WTC11 (cell line): ENCODE measurements at regions not wholly inside any gene's neighbourhood (a gene's known extent, or its start where the extent isn't known, plus 50 kb on each side); places are given as distances from the start of the nearest gene placed in this dataset.

Experiments used
- ATAC-seq: fragments of 200-7000 bp; cut with Tn5 transposase; 2 replicates; pipeline ENCODE4 v1.10.0; 2021; ENCODE audit warnings: mild to moderate bottlenecking, moderate library complexity
- CTCF ChIA-PET: fragments of 300-600 bp; sonication (Branson Sonifier 250); formaldehyde crosslinking; loops from one replicate; lab custom pipeline; 2021; ENCODE audit warnings: antibody characterized with exemption; lab: Charles Lee
- POLR2A ChIA-PET: fragments of 350-600 bp; sonication (Branson Sonifier 250); formaldehyde crosslinking; loops from one replicate; lab custom pipeline; 2021; ENCODE audit warnings: antibody characterized with exemption; lab: Charles Lee
- DNase-seq: peaks from one replicate; pipeline ENCODE4 v3.0.0; 2021; ENCODE audit warnings: low spot score
- H3K27ac Mint-ChIP-seq: 2 replicates; pipeline ENCODE4 v1.8.0; 2021; ENCODE audit warnings: mixed read lengths
- H3K27me3 Mint-ChIP-seq: 2 replicates; pipeline ENCODE4 v1.8.0; 2021; ENCODE audit warnings: low read depth, mild to moderate bottlenecking, moderate library complexity, mixed read lengths
- H3K36me3 Mint-ChIP-seq: 2 replicates; pipeline ENCODE4 v1.8.0; 2021; ENCODE audit warnings: mixed read lengths
- H3K4me1 Mint-ChIP-seq: 2 replicates; pipeline ENCODE4 v1.8.0; 2022; ENCODE audit warnings: mixed read lengths
- H3K4me3 Mint-ChIP-seq: 2 replicates; pipeline ENCODE4 v1.8.0; 2021; ENCODE audit warnings: mild to moderate bottlenecking, moderate library complexity, mixed read lengths
- H3K9me3 Mint-ChIP-seq: 2 replicates; pipeline ENCODE4 v1.8.0; 2021; ENCODE audit warnings: mixed read lengths
- ATF1 ChIP-seq: sonication (generic); formaldehyde crosslinking; IDR thresholded peaks from 2 replicates; pipeline ENCODE4 v1.8.1; 2023; ENCODE audit warnings: mild to moderate bottlenecking, moderate library complexity, missing genetic modification reagents
- CREM ChIP-seq: sonication (generic); formaldehyde crosslinking; IDR thresholded peaks from 2 replicates; pipeline ENCODE4 v1.8.1; 2022; ENCODE audit warnings: mild to moderate bottlenecking, missing genetic modification reagents, moderate library complexity
- E2F1 ChIP-seq: sonication (generic); formaldehyde crosslinking; IDR thresholded peaks from 2 replicates; pipeline ENCODE4 v1.8.0; 2022; ENCODE audit warnings: mild to moderate bottlenecking, missing genetic modification reagents
- ESRRA ChIP-seq: sonication (generic); formaldehyde crosslinking; IDR thresholded peaks from 2 replicates; pipeline ENCODE4 v1.8.1; 2022; ENCODE audit warnings: mild to moderate bottlenecking, missing genetic modification reagents, borderline replicate concordance
- FOXP1 ChIP-seq: sonication (generic); formaldehyde crosslinking; IDR thresholded peaks from 2 replicates; pipeline ENCODE4 v1.8.0; 2022; ENCODE audit warnings: missing genetic modification reagents, mild to moderate bottlenecking, moderate library complexity, borderline replicate concordance
- GABPB1 ChIP-seq: sonication (generic); formaldehyde crosslinking; IDR thresholded peaks from 2 replicates; pipeline ENCODE4 v1.8.1; 2023; ENCODE audit warnings: mild to moderate bottlenecking, missing genetic modification reagents
- MLX ChIP-seq: sonication (generic); formaldehyde crosslinking; IDR thresholded peaks from 2 replicates; pipeline ENCODE4 v1.8.1; 2023; ENCODE audit warnings: mild to moderate bottlenecking, missing genetic modification reagents, moderate library complexity
- MXD4 ChIP-seq: fragments of 250-450 bp; sonication (Bioruptor Pico); IDR thresholded peaks from 2 replicates; pipeline ENCODE4 v1.8.0; 2021; ENCODE audit warnings: mild to moderate bottlenecking, moderate library complexity, borderline replicate concordance
- MYBL2 ChIP-seq: sonication (generic); formaldehyde crosslinking; IDR thresholded peaks from 2 replicates; pipeline ENCODE4 v1.8.1; 2023; ENCODE audit warnings: mild to moderate bottlenecking, moderate library complexity, missing genetic modification reagents
- NR1H2 ChIP-seq: sonication (generic); formaldehyde crosslinking; IDR thresholded peaks from 2 replicates; pipeline ENCODE4 v1.9.0; 2021; ENCODE audit warnings: mild to moderate bottlenecking, moderate library complexity, missing genetic modification reagents
- OVOL2 ChIP-seq: fragments of 250-450 bp; sonication (Bioruptor Pico); IDR thresholded peaks from 2 replicates; pipeline ENCODE4 v1.9.0; 2021; ENCODE audit warnings: mild to moderate bottlenecking, borderline replicate concordance
- RORB ChIP-seq: fragments of 250-450 bp; sonication (Bioruptor Pico); IDR thresholded peaks from 2 replicates; pipeline ENCODE4 v1.9.0; 2021; ENCODE audit warnings: mild to moderate bottlenecking
- SP1 ChIP-seq: sonication (generic); formaldehyde crosslinking; conservative IDR thresholded peaks from 2 replicates; pipeline ENCODE4 v1.8.1; 2022; ENCODE audit warnings: missing genetic modification reagents
- TCF7 ChIP-seq: sonication (generic); formaldehyde crosslinking; IDR thresholded peaks from 2 replicates; pipeline ENCODE4 v1.8.0; 2022; ENCODE audit warnings: mild to moderate bottlenecking, low read depth, missing genetic modification reagents, moderate library complexity
- USF2 ChIP-seq: sonication (generic); formaldehyde crosslinking; IDR thresholded peaks from 2 replicates; pipeline ENCODE4 v1.8.1; 2023; ENCODE audit warnings: mild to moderate bottlenecking, missing genetic modification reagents, moderate library complexity
- ZBTB21 ChIP-seq: sonication (generic); formaldehyde crosslinking; IDR thresholded peaks from 2 replicates; pipeline ENCODE4 v1.8.1; 2023; ENCODE audit warnings: mild to moderate bottlenecking, missing genetic modification reagents, borderline replicate concordance
- ZMAT4 ChIP-seq: fragments of 250-450 bp; sonication (Bioruptor Pico); IDR thresholded peaks from 2 replicates; pipeline ENCODE4 v1.9.0; 2021; ENCODE audit warnings: mild to moderate bottlenecking
- ZNF138 ChIP-seq: sonication (generic); formaldehyde crosslinking; conservative IDR thresholded peaks from 2 replicates; pipeline ENCODE4 v1.8.1; 2022; ENCODE audit warnings: mild to moderate bottlenecking, moderate library complexity, missing genetic modification reagents
- ZNF232 ChIP-seq: sonication (generic); formaldehyde crosslinking; IDR thresholded peaks from 2 replicates; pipeline ENCODE4 v1.8.0; 2022; ENCODE audit warnings: mild to moderate bottlenecking, missing genetic modification reagents
- ZNF416 ChIP-seq: fragments of 250-450 bp; sonication (Bioruptor Pico); IDR thresholded peaks from 2 replicates; pipeline ENCODE4 v1.9.0; 2021; ENCODE audit warnings: mild to moderate bottlenecking, inconsistent platforms
- TF ChIP-seq, protein P1 (sequence below): sonication (generic); formaldehyde crosslinking; IDR thresholded peaks from 2 replicates; pipeline ENCODE4 v1.8.0; 2023; ENCODE audit warnings: mild to moderate bottlenecking, missing genetic modification reagents

- no peak for TF ChIP-seq TCF7 (CRISPR knock-in tag)
- no peak for TF ChIP-seq ZNF416
- TF ChIP-seq E2F1 (CRISPR knock-in tag): no peak
- TF ChIP-seq SP1 (CRISPR knock-in tag): no peak
- TF ChIP-seq, protein P1, sequence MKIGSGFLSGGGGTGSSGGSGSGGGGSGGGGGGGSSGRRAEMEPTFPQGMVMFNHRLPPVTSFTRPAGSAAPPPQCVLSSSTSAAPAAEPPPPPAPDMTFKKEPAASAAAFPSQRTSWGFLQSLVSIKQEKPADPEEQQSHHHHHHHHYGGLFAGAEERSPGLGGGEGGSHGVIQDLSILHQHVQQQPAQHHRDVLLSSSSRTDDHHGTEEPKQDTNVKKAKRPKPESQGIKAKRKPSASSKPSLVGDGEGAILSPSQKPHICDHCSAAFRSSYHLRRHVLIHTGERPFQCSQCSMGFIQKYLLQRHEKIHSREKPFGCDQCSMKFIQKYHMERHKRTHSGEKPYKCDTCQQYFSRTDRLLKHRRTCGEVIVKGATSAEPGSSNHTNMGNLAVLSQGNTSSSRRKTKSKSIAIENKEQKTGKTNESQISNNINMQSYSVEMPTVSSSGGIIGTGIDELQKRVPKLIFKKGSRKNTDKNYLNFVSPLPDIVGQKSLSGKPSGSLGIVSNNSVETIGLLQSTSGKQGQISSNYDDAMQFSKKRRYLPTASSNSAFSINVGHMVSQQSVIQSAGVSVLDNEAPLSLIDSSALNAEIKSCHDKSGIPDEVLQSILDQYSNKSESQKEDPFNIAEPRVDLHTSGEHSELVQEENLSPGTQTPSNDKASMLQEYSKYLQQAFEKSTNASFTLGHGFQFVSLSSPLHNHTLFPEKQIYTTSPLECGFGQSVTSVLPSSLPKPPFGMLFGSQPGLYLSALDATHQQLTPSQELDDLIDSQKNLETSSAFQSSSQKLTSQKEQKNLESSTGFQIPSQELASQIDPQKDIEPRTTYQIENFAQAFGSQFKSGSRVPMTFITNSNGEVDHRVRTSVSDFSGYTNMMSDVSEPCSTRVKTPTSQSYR (CRISPR knock-in tag): no peak
- no peak for TF ChIP-seq ZNF138 (CRISPR knock-in tag)
- no peak for TF ChIP-seq MYBL2 (CRISPR knock-in tag)
- TF ChIP-seq ZBTB21: no peak
- TF ChIP-seq FOXP1 (CRISPR knock-in tag): no peak
- TF ChIP-seq CREM (CRISPR knock-in tag): no peak
- TF ChIP-seq GABPB1 (CRISPR knock-in tag): no peak
- TF ChIP-seq USF2 (CRISPR knock-in tag): no peak
- no peak for TF ChIP-seq ESRRA (CRISPR knock-in tag)
- TF ChIP-seq NR1H2: no peak
- Mint-ChIP-seq H3K36me3 (peaks cover 7% of the 10 kb centered on the region), H3K27ac (no peak overlapping the region), H3K4me1 (no peaks in the 10 kb centered on the region), H3K9me3 (peaks cover 7% of the 10 kb centered on the region), H3K4me3 (no peak overlapping the region), H3K27me3 (no peaks in the 10 kb centered on the region)
- ChIA-PET POLR2A (no interaction called here), CTCF (interaction anchor here (0.9 to 1.6 kb wide), 2 partner anchors 29 to 37 kb away, joined by 3 to 4 read pairs; no protein-coding TSS in a partner anchor)
- ATAC-seq (no peak), DNase-seq (no peak)
Observed at GRCh38 chr6:166678426-166678825, 51.4 kb upstream of the RPS6KA2 start.

DNA sequence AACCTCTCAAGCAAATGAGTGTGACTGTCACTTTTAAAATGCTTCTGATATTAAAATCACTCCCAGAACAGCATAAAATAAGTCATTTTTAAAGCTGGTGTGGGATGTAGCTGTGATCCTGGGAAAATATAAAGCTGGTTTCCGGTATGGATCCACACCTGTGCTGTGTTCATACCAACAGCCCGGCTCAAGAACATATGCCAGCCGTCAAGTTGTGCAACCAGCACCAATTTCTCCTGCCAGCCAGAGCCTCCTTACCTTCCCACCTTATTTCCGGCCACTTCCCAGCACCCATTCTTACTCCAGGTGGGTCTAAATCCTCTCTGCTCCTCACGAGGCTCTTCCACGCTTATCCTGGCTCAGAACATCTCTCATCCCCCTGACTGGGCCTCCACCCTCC lies 50.9 kb upstream of the RPS6KA2 start:
- ChIA-PET CTCF (interaction anchor here (0.9 to 1.6 kb wide), 2 partner anchors 30 to 37 kb away, joined by 3 to 4 read pairs; no protein-coding TSS in a partner anchor), POLR2A (no interaction called here)
- ATAC-seq (no peak), DNase-seq (no peak)
- TF ChIP-seq ZMAT4 (CRISPR knock-in tag): no peak
- TF ChIP-seq ATF1 (CRISPR knock-in tag): no peak
- TF ChIP-seq OVOL2 (CRISPR knock-in tag): no peak
- no peak for TF ChIP-seq MXD4 (CRISPR knock-in tag)
- no peak for TF ChIP-seq MLX (CRISPR knock-in tag)
- no peak for TF ChIP-seq NR1H2
- no peak for TF ChIP-seq SP1 (CRISPR knock-in tag)
- no peak for TF ChIP-seq RORB (CRISPR knock-in tag)
- TF ChIP-seq ZNF232: no peak
- Mint-ChIP-seq H3K36me3 (peaks cover 7% of the 10 kb centered on the region), H3K4me3 (no peak overlapping the region), H3K4me1 (peaks cover 2% of the 10 kb centered on the region), H3K27me3 (no peaks in the 10 kb centered on the region), H3K27ac (no peak overlapping the region), H3K9me3 (peaks cover 7% of the 10 kb centered on the region)
